Psoas muscle (tissue), 7 donors: ENCODE measurements at regions not wholly inside any gene's neighbourhood (a gene's known extent, or its start where the extent isn't known, plus 50 kb on each side); places are given as distances from the start of the nearest gene placed in this dataset.

Experiments used
- ATAC-seq, 4 donors: fragments of 200-7000 bp; cut with Tn5 transposase; one replicate each; pipeline ENCODE4 v1.9.1; 2020; ENCODE audit warnings: moderate library complexity in 3 of 4, mild to moderate bottlenecking in 2 of 4
- DNase-seq, 2 donors: peaks; one replicate each; pipeline ENCODE4 v3.0.0-alpha.2; 2020
- H3K27ac ChIP-seq: fragments of 200-600 bp; one replicate; pipeline ENCODE4 v1.8.0; 2022
- H3K27me3 ChIP-seq, 3 donors: fragments of 200-600 bp in 1 of 3; one replicate each; pipeline versions ENCODE4 v1.6.1 to v1.8.0; 2013 to 2022; ENCODE audit warnings: low read length in 2 of 3, mild to moderate bottlenecking in 2 of 3, moderate library complexity in 1 of 3; ENCODE audit not compliant: insufficient read depth in 3 of 3
- H3K36me3 ChIP-seq, 2 donors: fragments of 200-600 bp in 1 of 2; one replicate each; pipeline versions ENCODE4 v1.6.1 to v1.8.0; 2013 to 2022; ENCODE audit warnings: low read depth in 1 of 2, mild to moderate bottlenecking in 1 of 2, moderate library complexity in 1 of 2; ENCODE audit not compliant: insufficient read depth in 1 of 2
- H3K4me1 ChIP-seq: fragments of 200-600 bp; one replicate; pipeline ENCODE4 v1.8.0; 2022
- H3K4me3 ChIP-seq: fragments of 200-600 bp; one replicate; pipeline ENCODE4 v1.8.0; 2022; ENCODE audit warnings: mild to moderate bottlenecking
- H3K9me3 ChIP-seq: fragments of 200-600 bp; one replicate; pipeline ENCODE4 v1.8.0; 2022
- CTCF ChIP-seq: fragments of 200-600 bp; IDR thresholded peaks from one replicate; pipeline ENCODE4 v1.8.0; 2022; ENCODE audit warnings: antibody characterized with exemption
- WGBS, 3 donors: extraction: QIAGEN DNeasy Blood & Tissue Kit; methylation state at CpG; one replicate each; pipeline versions ENCODE4 v1.1.6 to v1.1.7; 2013; 5-methylcytosine and 5-hydroxymethylcytosine counted together
- intact Hi-C, 2 donors: fragments of 100-400 bp; cut with DNase I; formaldehyde crosslinking; loops; one replicate each; pipeline versions ENCODE4 v1.11.0 to v1.14.2; 2022
- donor health status: healthy with polysubstance abuse.
- donor health status: DM: no; HTN: no; CAD: no; lungs with moderate emphysema.
- donor health status: Bipolar disorder and iron deficiency.
- donor health status: healthy.
- donor health status: DM: yes; HTN: yes; CAD: no.
- donor health status: DM: no; HTN: no; CAD: no.
- donor health status: DM: yes; HTN: yes; CAD: no.

GRCh38 chr10:53140506-53140905, 367.9 kb upstream of the MBL2 start:
- no peak for TF ChIP-seq CTCF
- no peak for ATAC-seq

DNA sequence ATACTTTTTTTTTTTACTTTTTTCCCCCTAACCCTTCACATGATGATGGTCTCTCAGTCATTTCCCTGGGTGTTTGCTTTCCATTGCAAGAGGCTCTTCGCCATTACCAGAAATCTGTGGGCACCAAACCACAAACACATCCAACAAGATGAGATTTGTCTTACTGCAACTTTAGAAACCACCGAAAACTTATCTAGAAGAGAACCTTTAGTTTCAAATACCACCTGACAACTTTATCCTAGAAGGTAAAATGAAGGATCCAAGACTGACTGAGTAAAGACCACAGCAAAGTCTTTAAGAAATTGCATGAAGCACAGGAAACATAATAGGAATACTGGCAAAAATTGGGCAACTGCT, 363.3 kb upstream of the MBL2 start:
- no peak overlapping the region for H3K27ac ChIP-seq
- ATAC-seq (no peak), DNase-seq (no peak)
- WGBS, 3 donors, result 81 to 90% (median 89%) methylated on average over 2 of the region's 2 CpGs
- no peaks in the 10 kb centered on the region for H3K9me3 ChIP-seq
- intact Hi-C loops, result no loop called here
- no peaks in the 10 kb centered on the region for H3K36me3 ChIP-seq
- H3K27me3 ChIP-seq, result no peaks in the 10 kb centered on the region
- no peaks in the 10 kb centered on the region for H3K4me1 ChIP-seq
- no peak overlapping the region for H3K4me3 ChIP-seq
- TF ChIP-seq CTCF, result no peak

More at GRCh38 chr10:53140506-53140905, 367.9 kb upstream of the MBL2 start:
- DNase-seq, result no peak
- intact Hi-C loops, result loop anchor here in 1 of 2 donors (2.0 to 5.0 kb wide), 2 partner anchors 42 to 1897 kb away; no protein-coding TSS in a partner anchor
- WGBS, 3 donors, result 71 to 76% (median 74%) methylated on average over 1 of the region's 1 CpG
- no peaks in the 10 kb centered on the region for H3K9me3 ChIP-seq
- H3K36me3 ChIP-seq, result no peaks in the 10 kb centered on the region
- H3K4me3 ChIP-seq, result no peak overlapping the region
- H3K27ac ChIP-seq, result no peak overlapping the region
- H3K27me3 ChIP-seq, result no peaks in the 10 kb centered on the region
- H3K4me1 ChIP-seq, result no peaks in the 10 kb centered on the region

- TF ChIP-seq CTCF, result no peak
- 80 to 90% (median 90%) methylated on average over 2 of the region's 2 CpGs for WGBS, 3 donors
- Histone ChIP-seq H3K27me3 (no peaks in the 10 kb centered on the region), H3K4me3 (no peak overlapping the region), H3K27ac (no peak overlapping the region), H3K36me3 (no peaks in the 10 kb centered on the region), H3K4me1 (no peaks in the 10 kb centered on the region), H3K9me3 (no peaks in the 10 kb centered on the region)
- DNase-seq, result no peak
- intact Hi-C loops, result no loop called here
- ATAC-seq, result no peak
These were observed 362.8 kb upstream of the MBL2 start for GRCh38 chr10:53135213-53135896.

GRCh38 chr10:53134050-53134449, 361.5 kb upstream of the MBL2 start:
- TF ChIP-seq CTCF, result no peak
- Histone ChIP-seq H3K36me3 (no peaks in the 10 kb centered on the region), H3K4me1 (no peaks in the 10 kb centered on the region), H3K27me3 (no peaks in the 10 kb centered on the region), H3K4me3 (no peak overlapping the region), H3K9me3 (no peaks in the 10 kb centered on the region), H3K27ac (no peak overlapping the region)
- ATAC-seq, result no peak
- intact Hi-C loops, result no loop called here
- DNase-seq, result no peak
- 53 to 56% (median 56%) methylated on average over 4 of the region's 4 CpGs for WGBS, 3 donors

DNA sequence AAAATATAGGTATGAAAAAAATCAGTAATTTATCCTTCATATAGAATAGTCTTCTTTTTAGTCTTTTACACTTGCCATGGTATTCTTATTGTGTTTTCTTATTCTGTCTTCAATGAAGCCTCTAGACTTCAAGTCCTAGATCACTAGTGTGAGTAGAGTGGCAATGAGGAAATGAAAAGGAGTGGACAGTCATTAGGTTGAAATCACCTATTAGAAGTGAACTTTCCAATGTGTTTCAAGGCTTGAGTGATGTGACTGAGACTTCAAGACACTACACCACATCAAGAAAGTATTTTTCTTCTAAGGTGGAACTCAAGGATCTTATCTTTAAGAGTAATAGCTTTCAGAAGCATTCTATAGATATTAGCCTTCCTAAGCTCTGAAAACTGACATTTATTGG, 357.8 kb upstream of the MBL2 start:
- Histone ChIP-seq H3K4me3 (no peak overlapping the region), H3K4me1 (no peaks in the 10 kb centered on the region), H3K9me3 (no peaks in the 10 kb centered on the region), H3K27me3 (no peaks in the 10 kb centered on the region), H3K36me3 (no peaks in the 10 kb centered on the region), H3K27ac (no peak overlapping the region)
- ATAC-seq (no peak), DNase-seq (no peak)
- intact Hi-C loops, result no loop called here
- no peak for TF ChIP-seq CTCF
